ENCODE measurements at regions not wholly inside any gene's neighbourhood (a gene's known extent, or its start where the extent isn't known, plus 50 kb on each side); places are given as distances from the start of the nearest gene placed in this dataset.
"Not testable (repeated sequence)": the region's sequence is repeated elsewhere in the genome, so short reads cannot be mapped to it uniquely, and the experiment has no call there.

DNA sequence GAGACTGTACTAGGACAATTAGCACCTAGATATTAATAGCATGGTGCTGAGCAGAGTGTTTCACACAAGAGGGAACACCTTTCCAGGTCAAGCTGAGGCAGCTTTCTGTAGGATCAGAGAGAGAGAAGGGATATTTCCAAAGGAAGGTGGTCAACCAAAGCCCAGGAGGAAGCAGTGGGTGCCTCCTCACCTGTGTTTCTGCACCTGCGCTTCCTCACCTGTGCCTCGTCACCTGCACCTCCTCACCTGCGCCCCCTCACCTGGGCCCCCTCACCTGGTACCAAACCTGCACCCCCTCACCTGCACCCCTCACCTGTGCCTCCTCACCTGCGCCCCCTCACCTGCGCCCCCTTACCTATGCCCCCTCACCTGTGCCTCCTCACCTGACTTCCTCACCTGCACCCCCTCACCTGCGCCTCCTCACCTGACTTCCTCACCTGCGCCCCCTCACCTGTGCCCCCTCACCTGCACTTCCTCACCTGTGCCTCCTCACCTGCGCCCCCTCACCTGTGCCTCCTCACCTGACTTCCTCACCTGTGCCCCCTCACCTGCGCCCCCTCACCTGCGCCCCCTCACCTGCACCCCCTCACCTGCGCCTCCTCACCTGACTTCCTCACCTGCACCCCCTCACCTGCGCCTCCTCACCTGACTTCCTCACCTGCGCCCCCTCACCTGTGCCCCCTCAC lies 67.9 kb downstream of the TTLL2 start:
- intact Hi-C loops (cut with micrococcal nuclease): no loop called here

DNA sequence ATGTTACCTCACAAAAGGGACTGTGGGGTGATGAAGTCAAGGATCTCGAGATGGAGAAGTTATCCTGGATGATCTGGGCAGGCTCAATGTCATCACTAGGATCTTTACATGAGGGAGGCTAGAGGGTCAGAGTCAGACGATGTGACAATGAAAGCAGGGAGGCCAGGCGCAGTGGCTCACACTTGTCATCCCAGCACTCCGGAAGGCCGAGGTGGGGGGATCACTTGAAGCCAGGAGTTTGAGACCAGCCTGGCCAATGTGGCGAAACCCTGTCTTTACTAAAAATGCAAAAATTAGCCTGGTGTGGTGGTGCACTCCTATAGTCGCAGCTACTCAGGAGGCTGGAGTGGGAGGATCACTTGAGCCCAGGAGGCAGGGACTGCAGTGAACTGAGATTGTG lies 68.8 kb downstream of the TTLL2 start:
- intact Hi-C loops (cut with micrococcal nuclease): no loop called here

DNA sequence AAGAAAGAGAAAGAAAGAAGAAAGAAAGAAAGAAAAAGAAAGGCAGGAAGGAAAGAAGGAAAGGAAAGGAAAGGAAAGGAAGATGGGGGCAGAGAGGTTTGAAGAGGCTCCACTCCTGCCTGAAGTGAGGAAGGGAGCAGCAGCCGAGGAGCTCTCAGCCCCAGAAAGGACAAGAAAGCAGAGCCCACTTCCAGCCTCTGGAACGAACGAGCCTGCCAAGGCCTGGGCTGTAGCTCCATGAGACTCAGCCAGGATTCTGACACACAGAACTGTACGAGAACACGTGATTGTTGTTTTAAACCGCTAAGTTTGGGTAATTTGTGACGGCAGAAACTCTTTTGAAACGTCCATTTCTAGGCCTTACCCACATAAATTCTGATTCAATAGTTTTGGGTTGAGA lies 69.5 kb downstream of the TTLL2 start:
- intact Hi-C loops (cut with micrococcal nuclease): no loop called here

DNA sequence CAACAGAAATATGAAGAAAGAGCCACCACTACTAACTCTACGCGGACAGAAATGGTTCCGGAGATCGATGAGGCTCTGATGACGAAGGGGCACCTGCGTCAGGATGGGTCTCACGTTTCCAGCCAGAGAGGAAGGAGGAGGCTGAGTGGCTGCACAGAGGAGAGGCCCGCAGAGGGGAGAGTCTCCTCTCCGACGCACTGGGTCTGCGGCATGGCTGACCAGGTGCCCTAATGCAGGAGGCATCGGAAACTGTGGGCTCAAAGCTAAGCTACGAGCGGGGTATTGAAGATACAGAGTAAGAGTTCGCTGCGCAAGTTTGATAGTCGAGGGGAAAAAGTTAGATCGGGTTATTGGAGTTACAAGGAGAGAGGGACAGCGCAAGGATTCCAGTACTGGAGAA lies 69.9 kb downstream of the TTLL2 start:
- intact Hi-C loops (cut with micrococcal nuclease): no loop called here

DNA sequence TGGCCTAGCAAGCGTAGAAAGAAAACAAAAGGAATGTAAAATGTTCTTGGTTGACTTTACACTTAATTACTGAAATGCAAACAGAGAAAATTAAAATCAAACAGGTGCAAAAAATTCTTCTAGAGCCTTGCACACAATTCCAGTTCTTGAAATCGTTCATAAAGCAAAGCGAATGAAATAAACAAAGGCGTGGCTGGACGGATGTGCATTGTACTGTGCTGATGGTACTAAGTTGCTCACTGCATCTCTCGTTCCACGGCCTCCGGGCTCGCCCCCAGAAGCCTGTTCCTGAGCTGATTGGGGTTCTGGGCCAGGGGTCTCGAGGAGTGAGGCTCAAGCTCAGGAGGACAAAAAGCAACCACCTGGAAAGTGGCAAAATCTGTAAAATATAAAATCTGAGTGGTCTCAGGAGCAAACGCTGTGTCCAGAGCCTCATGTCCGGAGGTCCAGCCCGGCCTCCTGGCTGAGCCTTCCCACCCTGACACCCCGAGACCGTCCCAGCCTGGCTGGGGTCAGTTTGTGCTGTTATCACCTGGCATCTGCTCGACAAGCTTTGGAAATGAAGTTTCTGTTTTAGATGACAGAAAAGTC lies 71.3 kb downstream of the TTLL2 start:
- intact Hi-C loops (cut with micrococcal nuclease): no loop called here

DNA sequence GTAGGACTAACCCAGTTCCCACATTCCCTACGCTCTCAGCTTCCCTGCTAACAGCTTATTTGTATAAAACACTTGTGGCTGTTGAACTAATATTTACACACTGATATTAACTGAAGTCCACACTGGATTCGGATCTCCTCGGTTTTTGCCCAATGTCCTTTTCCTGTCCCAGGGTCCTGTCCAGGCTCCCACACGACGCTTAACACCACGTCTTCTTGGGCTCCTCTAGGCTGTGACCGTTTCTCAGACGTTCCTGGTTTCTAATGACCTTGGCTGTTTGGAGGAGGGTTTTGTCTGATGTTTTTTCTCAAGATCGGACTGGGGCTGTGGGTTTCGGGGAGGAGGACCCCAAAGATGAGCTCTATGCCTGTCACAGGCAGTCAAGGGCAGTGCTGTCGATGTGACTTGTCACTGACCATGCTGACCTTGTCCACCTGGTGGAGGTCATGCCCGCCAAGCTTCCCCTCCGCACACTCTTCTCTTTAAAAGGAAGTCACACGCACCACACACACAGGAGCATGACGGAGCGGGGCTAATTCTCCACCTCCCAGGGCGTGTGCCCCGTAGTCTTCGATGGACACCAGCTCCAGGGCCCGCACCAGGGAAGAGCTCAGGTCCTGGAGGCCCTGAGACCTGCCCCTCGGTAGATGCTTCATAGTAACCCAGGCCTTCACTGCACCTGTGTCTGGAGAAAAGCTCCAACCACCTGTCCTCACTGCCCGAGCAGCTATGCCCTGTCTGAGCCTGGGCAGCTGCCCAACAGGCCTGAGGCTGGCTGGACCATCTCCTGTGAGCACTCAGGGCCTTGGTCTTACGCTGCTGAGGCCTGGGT lies 72.0 kb downstream of the TTLL2 start:
- intact Hi-C loops (cut with micrococcal nuclease): no loop called here

DNA sequence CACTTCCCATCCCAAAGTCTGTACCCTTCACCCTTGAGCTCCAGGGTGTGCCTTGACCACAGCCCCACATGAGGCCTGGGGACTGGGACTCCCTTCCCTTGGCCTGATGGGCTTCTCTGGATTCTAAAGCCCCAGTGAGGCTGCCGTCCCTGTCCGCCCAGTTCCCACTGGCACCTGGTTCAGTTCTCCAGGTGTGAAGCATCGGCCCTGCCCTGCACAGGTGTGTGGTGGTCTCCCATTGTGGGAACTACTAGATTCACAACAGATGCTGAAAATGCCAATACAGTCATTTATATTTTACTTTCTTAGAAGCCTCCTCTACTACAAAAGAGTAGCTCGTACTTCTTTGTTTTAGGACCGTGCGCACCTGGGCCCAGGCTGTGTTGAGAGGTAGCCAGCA lies 72.8 kb downstream of the TTLL2 start:
- intact Hi-C loops (cut with micrococcal nuclease): no loop called here

DNA sequence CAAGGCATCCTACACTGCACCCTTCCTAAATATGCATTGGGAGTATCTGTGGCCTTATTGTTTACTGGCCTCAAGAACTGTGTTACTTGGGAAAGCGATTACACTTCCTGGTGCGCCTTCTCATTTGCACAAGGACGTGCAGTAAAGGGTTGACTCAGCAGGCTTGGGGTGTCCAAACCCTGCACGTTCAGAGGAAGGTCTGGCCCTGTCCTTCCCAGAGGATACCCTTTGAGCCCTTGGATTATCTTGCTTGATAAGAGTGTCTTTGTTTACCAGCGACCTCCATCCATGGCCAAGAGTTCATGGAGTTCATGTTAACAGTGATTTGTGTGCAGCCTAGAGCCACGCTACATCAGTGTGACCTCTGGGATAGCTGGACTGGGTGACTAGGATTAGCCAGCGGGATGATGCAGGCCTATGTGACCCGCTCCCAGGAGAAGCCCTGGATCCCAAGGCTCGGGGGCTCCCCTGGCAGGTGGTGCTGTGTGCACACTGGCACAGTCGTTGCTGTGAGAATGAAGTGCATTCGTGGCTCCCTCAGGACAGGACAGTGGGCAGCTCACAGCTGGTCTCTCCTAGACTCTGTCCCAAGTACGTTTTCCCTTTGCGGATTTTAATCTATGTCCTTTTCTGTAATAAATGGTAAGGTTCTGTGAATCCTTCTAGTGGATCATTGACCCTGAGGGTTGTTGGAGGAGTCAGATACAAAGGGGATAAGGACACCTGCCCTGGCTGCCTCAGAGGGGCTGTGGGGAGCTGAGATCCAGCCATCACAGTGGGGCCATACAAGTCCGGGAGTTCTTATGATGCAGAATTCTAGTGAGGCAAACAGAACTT lies 73.5 kb downstream of the TTLL2 start:
- intact Hi-C loops (cut with micrococcal nuclease): no loop called here

DNA sequence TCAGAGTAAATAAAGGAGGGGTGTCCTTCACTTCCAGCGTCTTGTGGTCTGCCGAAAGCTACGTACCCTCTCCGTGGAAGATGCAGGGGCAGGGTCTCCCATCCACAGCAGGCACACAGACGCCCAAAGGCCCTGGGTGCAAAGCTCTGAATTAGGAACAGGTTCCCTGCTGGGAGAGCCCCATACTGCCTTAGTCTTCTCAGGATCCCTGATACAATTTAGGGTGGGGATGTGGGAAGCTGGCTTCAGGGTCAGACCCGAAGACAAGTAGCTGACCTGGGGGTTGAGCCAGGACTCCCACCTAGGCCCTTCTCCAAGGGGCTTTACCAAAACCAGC lies 74.1 kb downstream of the TTLL2 start:
- intact Hi-C loops (cut with micrococcal nuclease): no loop called here

DNA sequence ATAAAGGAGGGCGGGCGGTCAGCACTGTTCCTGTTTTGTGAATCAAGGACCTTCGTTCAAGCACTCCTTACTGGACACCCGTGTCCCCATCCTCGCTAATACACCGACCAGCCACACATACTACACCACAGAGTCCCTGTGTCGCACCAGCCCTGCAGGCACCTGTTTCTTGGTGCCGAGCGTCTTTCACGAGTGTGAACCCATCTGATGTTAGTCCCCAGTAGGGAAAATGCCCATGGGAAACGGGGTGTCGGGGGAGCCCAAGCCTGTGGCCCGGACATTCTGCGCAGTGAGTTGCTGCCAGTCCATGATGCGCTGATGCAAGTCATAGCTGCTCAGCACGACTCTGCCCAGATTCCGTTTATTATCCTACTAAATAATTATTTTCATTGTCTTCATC lies 74.7 kb downstream of the TTLL2 start:
- intact Hi-C loops (cut with micrococcal nuclease): no loop called here

DNA sequence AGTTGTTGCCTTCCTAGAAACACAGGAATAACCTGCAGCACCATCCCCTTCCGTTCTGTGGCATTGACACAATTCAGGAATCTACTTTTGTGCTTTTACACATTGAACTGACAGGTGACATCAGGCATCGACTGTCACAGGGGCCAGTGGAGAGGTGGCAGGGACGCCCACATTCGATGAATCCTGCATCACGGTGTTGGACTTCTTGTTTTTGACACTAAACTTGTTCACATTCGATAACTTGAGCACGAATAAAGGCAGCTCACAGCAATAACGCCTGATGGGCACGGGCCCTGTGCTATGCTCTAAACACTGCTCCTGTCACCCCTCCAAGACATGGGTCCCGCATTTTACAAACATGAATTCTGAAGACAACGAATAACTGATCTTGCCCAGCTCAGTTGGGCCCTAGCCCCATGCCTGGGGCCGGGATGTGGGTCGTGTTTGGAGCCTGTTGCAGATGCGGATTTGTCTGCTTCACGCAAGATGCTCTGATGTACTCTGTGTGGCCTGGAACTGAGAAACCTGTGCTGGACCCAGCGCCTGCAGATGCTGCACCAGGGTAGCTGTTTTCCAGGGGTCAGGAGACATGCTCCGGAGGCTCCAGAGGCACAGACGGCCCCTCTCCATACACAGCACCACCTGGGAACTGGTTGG lies 75.7 kb downstream of the TTLL2 start:
- intact Hi-C loops (cut with micrococcal nuclease): no loop called here

DNA sequence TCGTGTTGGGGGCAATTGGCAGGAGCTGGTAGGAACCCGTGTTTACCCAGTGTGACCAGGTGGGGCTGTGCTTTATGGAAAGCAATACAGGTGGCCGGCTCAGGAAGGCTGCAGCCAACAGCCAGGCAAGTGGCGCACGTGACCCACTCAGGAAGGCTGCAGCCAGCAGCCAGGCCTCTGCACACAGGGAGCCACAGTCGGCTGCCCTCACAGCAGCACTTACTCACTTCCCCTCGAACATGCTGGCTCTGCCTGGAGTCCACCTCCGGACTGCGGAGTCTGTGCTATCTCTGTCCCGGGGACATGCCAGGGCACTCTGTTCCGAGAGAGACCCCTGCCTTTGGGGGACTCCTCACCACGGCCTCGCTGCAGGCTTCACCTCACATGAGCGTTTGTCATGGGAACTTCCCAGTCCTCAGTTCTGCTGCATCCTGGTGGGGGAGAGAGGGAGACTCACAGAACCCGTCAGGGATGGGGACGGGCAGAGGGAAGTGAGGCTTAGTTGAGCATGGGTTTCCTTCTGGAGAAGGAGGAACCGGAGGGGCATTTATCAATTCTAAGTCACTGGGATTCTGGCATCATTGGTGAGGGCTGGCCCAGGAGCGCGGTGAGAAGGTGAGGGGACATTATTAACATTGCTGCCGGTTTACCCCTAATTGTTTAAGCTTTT lies 76.8 kb downstream of the TTLL2 start:
- intact Hi-C loops (cut with micrococcal nuclease): no loop called here

DNA sequence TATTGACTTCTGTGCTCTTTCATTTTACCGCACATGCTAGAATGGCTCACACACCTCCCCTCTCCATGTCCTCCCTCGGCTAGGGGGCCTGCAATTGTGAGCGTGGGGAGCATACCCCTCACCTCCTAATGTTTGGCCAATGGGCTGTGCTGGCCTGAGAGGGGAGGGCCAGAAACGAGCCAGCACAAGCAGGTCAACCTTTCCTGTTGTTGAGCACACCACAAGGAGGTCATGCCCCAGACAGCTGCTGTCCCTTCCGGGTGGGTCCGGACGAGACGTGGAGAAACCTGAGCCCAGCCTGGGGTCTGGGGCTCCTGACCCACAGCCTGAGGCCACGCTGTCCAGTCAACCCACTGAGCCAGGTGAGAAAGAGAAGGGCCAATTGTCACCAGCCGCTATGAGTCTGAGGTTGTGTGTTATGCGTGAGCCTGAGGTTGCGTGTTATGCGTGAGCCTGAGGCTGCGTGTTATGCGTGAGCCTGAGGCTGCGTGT lies 77.4 kb downstream of the TTLL2 start:
- intact Hi-C loops (cut with micrococcal nuclease): no loop called here

DNA sequence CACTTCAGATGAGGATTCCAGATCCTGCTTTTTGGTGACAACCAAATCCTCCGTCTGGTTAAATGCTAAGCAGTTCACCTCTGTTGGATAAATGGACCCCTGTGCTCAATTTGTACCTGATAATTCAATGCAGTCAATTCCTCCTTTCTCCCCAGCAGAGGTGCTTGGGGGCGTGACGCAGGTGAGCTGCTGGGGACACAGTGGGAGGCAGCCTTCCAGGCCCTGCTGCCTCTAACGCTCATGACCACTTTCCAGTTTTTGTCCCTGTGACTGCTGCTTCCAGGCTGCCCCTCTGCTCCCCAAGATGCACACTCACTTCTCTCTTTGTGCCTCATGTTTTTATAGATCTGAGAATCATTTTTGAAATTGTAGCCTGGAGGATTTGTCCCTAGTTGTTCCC lies 78.5 kb downstream of the TTLL2 start:
- intact Hi-C loops (cut with micrococcal nuclease): no loop called here

DNA sequence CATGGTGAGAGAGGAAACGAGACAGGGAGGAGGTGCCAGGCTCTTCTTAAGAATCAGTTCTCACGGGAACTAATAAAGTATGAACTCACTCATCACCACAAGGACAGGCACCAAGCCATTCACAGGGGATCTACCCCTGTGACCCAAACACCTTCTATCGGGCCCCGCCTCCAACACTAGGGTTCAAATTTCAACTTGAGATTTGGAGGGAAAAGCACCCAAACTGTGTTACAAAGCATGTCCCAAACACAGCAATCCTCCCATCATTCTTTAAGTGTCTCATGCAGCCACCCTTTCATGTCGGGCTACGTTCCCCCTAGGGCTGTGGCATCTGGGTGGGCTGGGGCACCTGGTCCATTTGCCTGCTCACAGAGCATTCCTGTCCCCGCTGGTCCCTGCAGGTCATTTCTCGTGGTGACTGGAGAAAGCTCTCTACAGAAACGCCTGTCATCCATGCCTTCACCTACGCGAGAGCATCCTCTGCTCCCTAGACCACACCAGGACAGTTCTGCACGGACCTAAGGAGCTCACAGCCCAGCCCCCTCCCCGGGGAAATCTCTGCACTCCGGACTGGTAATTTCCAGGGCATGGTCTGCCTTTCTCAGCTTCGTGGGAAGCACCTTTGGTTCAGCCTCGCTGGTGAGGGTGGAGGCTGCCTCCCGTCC lies 79.6 kb downstream of the TTLL2 start:
- intact Hi-C loops (cut with micrococcal nuclease): no loop called here

DNA sequence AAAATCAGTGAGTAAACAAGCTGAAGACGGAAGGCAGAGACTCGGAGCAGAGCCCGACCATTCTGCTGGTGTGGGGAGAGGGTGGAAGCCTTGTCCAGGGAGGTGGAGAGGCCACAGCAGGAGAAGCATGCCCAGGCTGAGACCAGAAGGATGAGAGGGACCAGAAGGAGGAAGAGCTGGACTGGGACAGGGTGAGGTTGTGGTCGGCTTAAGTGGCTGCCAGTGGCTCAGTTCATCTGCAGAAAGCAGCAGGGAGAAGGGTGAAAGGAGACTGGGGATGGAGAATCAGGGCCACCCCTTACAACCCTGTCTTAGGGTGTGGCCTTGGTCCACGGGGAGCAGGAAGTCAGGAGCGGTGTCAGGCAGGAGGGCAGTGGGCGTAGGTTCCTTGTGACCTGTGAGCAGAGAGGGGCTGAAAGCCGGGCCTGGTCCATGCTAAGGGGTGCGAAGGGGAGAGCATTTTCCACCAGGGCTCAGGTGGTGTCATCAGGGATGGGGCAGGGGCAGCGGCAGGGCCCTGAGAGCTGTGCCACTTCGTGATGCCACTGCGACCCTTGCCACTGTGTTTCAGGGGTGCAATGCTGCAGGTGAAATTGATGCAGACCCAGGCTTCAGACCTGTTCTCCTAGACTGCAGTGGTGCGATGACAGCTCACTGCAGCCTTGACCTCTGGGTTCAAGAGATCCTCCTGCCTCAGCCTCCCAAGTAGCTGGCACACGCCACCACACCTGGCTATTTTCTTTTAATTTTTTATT lies 81.1 kb downstream of the TTLL2 start:
- intact Hi-C loops (cut with micrococcal nuclease): no loop called here

DNA sequence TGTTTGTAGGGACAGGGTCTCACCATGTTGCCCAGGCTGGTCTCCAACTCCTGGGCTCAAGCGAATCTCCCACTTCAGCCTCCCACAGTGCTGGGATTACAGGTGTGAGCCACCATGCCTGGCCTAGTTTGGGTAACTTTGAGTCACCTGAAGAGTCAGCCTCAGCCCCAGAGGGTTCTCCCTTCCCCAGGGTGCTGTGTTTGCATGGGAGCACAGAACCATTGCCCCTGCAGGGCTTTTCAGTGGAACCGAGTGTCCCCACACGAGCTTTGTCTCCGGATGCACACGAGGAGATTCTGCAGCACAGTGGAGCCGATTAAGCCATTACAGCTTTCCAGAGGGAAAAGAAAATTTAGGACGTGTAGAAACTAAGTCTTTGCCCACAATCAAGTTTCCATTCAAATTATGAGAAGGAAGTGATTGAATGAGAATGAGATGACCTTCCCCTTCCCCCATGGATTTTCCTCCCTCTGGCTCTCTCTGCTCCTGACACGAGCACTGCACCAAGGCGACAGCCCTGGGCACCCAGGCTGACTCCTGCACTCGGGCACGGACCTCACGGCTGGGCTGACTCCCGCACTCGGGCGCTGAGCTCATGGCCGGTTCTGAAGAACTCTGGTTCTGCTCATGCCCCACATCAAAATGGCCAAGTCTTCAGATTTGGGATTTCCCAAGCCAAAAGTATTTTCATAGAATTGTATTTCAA lies 81.8 kb downstream of the TTLL2 start:
- intact Hi-C loops (cut with micrococcal nuclease): not testable (repeated sequence)

DNA sequence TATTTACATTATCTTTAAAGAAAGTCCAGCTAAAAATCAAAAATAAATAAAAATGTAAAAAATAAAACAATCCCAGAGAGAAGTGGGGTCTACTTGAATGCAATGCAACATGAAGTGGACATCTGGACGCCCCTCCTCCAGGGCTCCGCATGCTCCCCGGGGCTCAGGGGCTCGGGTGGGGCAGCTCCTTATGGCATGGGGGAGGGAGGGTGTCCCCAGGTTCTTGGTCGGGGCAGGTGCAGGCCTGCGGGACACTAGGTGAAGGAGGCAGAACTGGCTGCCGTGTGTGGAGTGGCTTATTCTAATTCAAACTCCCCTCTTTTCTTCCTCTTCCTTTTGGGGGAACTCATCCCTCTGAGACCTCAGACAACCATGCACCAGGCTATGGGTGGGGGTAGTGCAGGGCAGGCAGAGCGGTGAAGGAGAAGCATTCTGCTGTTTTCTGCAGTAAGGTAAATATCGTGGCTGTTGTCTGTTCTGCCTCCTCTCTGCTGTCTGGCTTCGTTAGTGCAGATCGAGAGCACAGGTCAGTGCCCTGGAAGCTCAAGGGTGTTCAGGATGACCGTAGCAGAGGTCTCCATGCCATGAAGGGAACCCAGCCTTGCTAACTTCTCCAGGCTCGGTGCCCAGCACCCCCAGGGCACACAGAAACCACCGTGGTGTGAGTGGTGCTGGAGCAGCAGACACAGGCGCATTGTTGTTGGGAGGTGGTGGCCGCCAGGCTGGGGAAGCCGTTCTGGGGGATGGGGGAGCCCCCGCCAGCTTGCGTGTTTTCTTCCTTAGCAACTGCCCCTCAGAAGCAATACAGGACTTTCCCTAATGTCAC lies 82.6 kb downstream of the TTLL2 start:
- intact Hi-C loops (cut with micrococcal nuclease): no loop called here
